ENCODE measurements at regions not wholly inside any gene's neighbourhood (a gene's known extent, or its start where the extent isn't known, plus 50 kb on each side); places are given as distances from the start of the nearest gene placed in this dataset.

DNA sequence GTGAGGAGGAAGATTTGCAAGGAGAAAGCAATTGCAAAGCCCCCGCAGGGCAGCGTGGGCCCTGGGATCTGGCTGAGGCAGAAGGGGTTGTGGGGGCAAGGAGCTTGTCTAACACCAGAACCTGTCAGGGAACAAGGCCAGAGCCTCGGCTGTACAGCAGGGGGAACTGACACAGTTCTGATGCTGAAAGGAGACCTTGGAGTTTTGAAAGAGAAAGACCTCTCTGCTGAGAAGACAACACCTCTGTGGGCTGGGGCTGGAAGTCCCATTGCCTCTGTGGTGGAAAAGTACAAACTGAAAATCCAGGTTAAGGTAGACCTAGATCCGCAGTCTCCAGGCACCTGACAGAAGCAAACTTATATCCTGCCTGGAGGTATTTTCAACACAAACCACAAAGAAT lies 86.9 kb upstream of the CST7 start:
- Mint-ChIP-seq H3K27ac (no peak overlapping the region), H3K9me3 (peaks cover 17% of the 10 kb centered on the region), H3K4me3 (no peak overlapping the region), H3K4me1 (no peaks in the 10 kb centered on the region), H3K36me3 (ENCODE audit: low read depth) (peaks cover 5% of the 10 kb centered on the region), H3K27me3 (peaks cover 11% of the 10 kb centered on the region)
- POLR2A ChIA-PET, result no interaction called here
- CTCF ChIA-PET, result no interaction called here
- no peak for ATAC-seq (ENCODE audit: low read depth)
- TF ChIP-seq, protein P1, sequence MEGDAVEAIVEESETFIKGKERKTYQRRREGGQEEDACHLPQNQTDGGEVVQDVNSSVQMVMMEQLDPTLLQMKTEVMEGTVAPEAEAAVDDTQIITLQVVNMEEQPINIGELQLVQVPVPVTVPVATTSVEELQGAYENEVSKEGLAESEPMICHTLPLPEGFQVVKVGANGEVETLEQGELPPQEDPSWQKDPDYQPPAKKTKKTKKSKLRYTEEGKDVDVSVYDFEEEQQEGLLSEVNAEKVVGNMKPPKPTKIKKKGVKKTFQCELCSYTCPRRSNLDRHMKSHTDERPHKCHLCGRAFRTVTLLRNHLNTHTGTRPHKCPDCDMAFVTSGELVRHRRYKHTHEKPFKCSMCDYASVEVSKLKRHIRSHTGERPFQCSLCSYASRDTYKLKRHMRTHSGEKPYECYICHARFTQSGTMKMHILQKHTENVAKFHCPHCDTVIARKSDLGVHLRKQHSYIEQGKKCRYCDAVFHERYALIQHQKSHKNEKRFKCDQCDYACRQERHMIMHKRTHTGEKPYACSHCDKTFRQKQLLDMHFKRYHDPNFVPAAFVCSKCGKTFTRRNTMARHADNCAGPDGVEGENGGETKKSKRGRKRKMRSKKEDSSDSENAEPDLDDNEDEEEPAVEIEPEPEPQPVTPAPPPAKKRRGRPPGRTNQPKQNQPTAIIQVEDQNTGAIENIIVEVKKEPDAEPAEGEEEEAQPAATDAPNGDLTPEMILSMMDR (IDR thresholded peaks at IDR 0.05), result no peak
- DNase-seq, result no peak
- intact Hi-C loops (cut with micrococcal nuclease), result no loop called here

GRCh38 chr20:24862606-24863005 lies 86.5 kb upstream of the CST7 start:
- POLR2A ChIA-PET, result no interaction called here
- H3K36me3 Mint-ChIP-seq (ENCODE audit: low read depth), result peaks cover 5% of the 10 kb centered on the region
- no peaks in the 10 kb centered on the region for H3K4me1 Mint-ChIP-seq
- no peak overlapping the region for H3K4me3 Mint-ChIP-seq
- CTCF ChIA-PET, result no interaction called here
- H3K9me3 Mint-ChIP-seq, result peaks cover 17% of the 10 kb centered on the region
- intact Hi-C loops (cut with micrococcal nuclease), result no loop called here
- peaks cover 12% of the 10 kb centered on the region for H3K27me3 Mint-ChIP-seq
- H3K27ac Mint-ChIP-seq, result no peak overlapping the region
- no peak for ATAC-seq (ENCODE audit: low read depth)
- no peak for DNase-seq
- TF ChIP-seq, protein P1 (IDR thresholded peaks at IDR 0.05), result no peak

GRCh38 chr20:24863356-24863755 lies 85.7 kb upstream of the CST7 start:
- H3K27me3 Mint-ChIP-seq, result peaks cover 14% of the 10 kb centered on the region
- H3K4me1 Mint-ChIP-seq, result no peaks in the 10 kb centered on the region
- TF ChIP-seq, protein P1 (IDR thresholded peaks at IDR 0.05), result no peak
- intact Hi-C loops (cut with micrococcal nuclease), result no loop called here
- H3K9me3 Mint-ChIP-seq, result peaks cover 17% of the 10 kb centered on the region
- H3K36me3 Mint-ChIP-seq (ENCODE audit: low read depth), result peaks cover 5% of the 10 kb centered on the region
- ChIA-PET POLR2A (no interaction called here), CTCF (no interaction called here)
- no peak overlapping the region for H3K4me3 Mint-ChIP-seq
- DNase-seq (no peak), ATAC-seq (ENCODE audit: low read depth) (no peak)
- no peak overlapping the region for H3K27ac Mint-ChIP-seq

GRCh38 chr20:24866008-24866407 lies 83.1 kb upstream of the CST7 start:
- TF ChIP-seq, protein P1 (IDR thresholded peaks at IDR 0.05), result no peak
- H3K27ac Mint-ChIP-seq, result no peak overlapping the region
- no peak for DNase-seq
- peaks cover 10% of the 10 kb centered on the region for H3K27me3 Mint-ChIP-seq
- intact Hi-C loops (cut with micrococcal nuclease), result no loop called here
- peaks cover 5% of the 10 kb centered on the region for H3K36me3 Mint-ChIP-seq (ENCODE audit: low read depth)
- CTCF ChIA-PET, result no interaction called here
- no peak overlapping the region for H3K4me3 Mint-ChIP-seq
- H3K9me3 Mint-ChIP-seq, result peaks cover 17% of the 10 kb centered on the region
- H3K4me1 Mint-ChIP-seq, result no peaks in the 10 kb centered on the region
- no peak for ATAC-seq (ENCODE audit: low read depth)
- POLR2A ChIA-PET, result no interaction called here

GRCh38 chr20:24866742-24867141 lies 82.3 kb upstream of the CST7 start:
- peaks cover 13% of the 10 kb centered on the region for H3K27me3 Mint-ChIP-seq
- no peak overlapping the region for H3K27ac Mint-ChIP-seq
- no peak overlapping the region for H3K4me3 Mint-ChIP-seq
- ChIA-PET CTCF (no interaction called here), POLR2A (interaction anchor here (0.6 kb wide), 1 partner anchor 43 kb away, joined by 5 read pairs; no protein-coding TSS in a partner anchor)
- ATAC-seq (ENCODE audit: low read depth), result no peak
- no peak for DNase-seq
- peaks cover 5% of the 10 kb centered on the region for H3K36me3 Mint-ChIP-seq (ENCODE audit: low read depth)
- TF ChIP-seq, protein P1 (IDR thresholded peaks at IDR 0.05), result no peak
- peaks cover 17% of the 10 kb centered on the region for H3K9me3 Mint-ChIP-seq
- intact Hi-C loops (cut with micrococcal nuclease), result no loop called here
- H3K4me1 Mint-ChIP-seq, result no peaks in the 10 kb centered on the region
